ENCODE measurements at regions not wholly inside any gene's neighbourhood (a gene's known extent, or its start where the extent isn't known, plus 50 kb on each side); places are given as distances from the start of the nearest gene placed in this dataset.

GRCh38 chr2:150162241-150162942 lies 325.1 kb downstream of the RND3 start:
- TF ChIP-seq, protein P1, sequence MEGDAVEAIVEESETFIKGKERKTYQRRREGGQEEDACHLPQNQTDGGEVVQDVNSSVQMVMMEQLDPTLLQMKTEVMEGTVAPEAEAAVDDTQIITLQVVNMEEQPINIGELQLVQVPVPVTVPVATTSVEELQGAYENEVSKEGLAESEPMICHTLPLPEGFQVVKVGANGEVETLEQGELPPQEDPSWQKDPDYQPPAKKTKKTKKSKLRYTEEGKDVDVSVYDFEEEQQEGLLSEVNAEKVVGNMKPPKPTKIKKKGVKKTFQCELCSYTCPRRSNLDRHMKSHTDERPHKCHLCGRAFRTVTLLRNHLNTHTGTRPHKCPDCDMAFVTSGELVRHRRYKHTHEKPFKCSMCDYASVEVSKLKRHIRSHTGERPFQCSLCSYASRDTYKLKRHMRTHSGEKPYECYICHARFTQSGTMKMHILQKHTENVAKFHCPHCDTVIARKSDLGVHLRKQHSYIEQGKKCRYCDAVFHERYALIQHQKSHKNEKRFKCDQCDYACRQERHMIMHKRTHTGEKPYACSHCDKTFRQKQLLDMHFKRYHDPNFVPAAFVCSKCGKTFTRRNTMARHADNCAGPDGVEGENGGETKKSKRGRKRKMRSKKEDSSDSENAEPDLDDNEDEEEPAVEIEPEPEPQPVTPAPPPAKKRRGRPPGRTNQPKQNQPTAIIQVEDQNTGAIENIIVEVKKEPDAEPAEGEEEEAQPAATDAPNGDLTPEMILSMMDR (IDR thresholded peaks at IDR 0.05): no peak
- TF ChIP-seq POLR2A (IDR thresholded peaks at IDR 0.05): no peak

Data from esophagus squamous epithelium (tissue), 4 donors.